CD4-positive, alpha-beta T cell treated with Interleukin-4 for 4 hours (primary cell): ENCODE measurements at regions not wholly inside any gene's neighbourhood (a gene's known extent, or its start where the extent isn't known, plus 50 kb on each side); places are given as distances from the start of the nearest gene placed in this dataset.

Experiments
- DNase-seq: peaks from one replicate; pipeline ENCODE4 v3.0.0-alpha.2; 2020

DNA sequence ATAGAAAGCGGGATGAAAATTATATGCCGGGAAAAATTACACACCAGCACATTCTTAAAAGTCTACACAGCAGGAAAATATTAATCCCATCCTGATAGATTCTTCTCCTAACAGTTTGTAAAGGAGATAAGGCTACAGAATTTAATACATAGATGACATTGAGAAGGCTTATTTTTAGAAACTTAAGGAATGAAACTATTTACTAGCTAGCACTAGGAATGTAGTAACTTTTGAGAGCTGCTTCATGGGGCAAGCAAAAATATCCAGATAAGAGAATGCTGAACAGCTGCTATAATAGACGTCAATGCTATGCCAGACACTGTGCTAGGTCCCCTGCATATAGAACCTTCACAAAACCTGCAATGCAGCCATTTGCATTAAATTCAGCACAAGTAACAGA is 912.7 kb upstream of the NR2F2 start:
- DNase-seq, result no peak

DNA sequence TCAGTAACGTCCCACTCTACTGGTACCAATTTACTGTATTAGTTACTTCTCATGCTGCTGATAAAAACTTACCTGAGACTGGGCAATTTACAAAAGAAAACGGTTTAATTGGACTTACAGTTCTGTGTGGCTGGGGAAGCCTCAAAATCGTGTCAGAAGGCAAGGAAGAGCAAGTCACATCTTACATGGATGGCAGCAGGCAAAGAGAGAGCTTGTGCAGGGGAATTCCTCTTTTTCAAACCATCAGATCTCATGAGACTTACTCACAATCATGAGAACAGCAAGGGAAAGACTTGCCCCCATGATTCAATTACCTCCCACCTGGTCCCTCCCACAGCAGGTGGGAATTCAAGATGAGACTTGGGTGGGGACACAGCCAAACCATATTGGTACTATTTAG is 908.2 kb upstream of the NR2F2 start:
- no peak for DNase-seq

- no peak for DNase-seq
These were observed 904.6 kb upstream of the NR2F2 start for GRCh38 chr15:95425859-95426258.

GRCh38 chr15:95429345-95429744 is 901.2 kb upstream of the NR2F2 start:
- DNase-seq, result no peak

DNA sequence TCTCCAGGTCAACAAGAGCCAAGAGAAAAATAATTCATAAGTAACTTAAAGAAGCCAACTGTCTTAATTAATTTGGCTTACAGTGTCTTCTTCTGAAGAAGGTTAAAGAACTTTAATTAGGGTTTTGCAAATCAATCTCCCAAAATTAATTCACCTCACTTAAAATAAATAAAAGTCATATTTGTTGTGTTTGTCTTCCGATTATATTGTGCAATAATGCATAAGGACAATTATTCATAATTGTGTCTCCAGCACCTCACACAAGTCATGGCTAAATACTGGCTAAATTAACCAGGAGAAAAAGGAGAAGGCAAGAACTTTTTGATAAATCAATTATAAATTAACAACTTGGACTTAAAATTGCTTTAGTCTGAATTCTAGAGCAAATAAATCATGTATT is 899.0 kb upstream of the NR2F2 start:
- no peak for DNase-seq

GRCh38 chr15:95432878-95433405 is 897.6 kb upstream of the NR2F2 start:
- DNase-seq, result no peak

GRCh38 chr15:95439922-95440376 is 890.6 kb upstream of the NR2F2 start:
- DNase-seq, result no peak

DNA sequence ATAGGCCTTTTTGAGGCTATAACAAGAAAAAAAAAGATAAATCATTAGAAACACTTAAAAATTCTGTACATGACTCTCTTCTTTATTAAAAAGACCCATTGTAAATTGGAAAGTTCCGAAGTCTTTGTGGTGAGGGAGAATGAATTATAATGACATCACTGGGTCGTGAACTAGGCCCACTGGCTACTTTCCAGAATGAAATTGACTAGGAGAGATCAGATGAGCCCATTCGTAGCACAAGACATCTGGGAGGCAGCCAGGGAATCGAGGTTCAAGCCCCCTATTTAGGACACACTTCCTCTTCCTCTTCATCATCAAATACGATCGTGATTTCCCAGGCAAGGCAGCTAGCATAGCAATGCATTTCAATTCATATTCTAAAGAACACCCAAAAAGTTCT is 889.8 kb upstream of the NR2F2 start:
- no peak for DNase-seq

DNA sequence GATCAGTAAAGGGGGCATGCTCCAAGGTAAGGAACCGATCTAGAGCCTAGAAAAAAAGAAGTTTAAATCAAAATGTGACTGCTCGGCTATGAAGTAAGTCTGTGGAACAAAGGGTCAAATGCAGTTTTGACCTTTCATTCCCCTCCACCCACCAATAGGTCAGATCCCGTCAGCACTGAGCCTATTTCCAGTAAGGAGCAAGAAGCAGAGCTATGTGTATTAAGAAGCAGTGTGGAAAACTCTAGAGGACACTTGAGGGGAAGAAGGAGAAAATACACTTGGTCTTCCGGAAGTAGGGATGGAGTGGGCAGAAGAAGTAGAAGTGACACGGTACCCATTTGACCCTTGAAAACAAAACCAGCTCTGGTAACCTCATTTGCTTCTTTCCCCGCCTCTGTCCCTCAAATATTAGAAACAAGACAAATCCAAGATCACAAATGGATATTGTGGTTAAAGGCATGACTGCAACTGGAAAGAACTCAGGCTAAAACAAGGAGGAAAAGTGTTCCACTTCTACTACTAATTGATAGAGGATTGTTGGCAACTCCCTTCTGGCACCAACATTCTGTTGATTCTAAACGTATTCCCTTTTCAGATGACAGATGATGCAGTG is 888.3 kb upstream of the NR2F2 start:
- DNase-seq, result no peak

- no peak for DNase-seq
These were observed 885.6 kb upstream of the NR2F2 start for GRCh38 chr15:95444860-95445259.

DNA sequence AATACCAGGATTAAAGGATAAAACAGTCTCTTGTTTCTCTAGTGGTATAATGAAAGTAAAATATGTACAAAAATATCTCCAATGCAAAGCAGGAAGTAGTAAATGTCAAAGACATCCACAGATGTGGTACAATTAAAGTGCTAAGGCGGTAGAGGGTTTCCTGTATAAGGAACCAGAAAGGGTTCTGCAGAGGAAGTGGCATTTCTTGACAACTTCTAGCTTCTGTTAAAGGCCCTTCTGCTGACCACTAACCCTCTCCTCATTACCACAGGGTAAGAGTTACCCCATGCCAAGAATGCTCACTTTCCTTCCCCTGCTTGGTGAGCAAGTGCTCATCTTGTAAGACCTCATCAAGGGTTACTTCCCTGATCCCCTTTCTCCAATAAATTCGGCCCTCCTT is 883.6 kb upstream of the NR2F2 start:
- DNase-seq, result peak; percentile 42

DNA sequence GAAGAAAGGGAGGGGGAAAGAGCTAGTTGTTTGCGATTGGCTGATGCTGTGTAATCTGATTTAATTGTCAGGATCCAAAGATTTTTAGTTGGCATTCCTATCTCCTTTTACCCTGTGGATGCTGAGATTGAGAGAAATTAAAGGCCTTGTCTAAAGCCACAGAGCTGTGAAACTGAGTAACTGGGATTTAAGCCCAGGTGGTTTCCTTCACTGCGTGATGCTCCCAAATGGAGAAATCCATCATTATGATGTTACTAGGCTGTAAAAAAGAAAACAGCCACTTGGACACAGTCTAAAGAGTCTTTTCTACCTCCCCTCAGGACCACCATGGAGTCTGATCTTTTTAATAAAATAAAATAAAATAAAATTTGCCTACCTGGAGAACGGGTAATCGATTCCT is 883.0 kb upstream of the NR2F2 start:
- no peak for DNase-seq

GRCh38 chr15:95448531-95449229 is 881.8 kb upstream of the NR2F2 start:
- no peak for DNase-seq

DNA sequence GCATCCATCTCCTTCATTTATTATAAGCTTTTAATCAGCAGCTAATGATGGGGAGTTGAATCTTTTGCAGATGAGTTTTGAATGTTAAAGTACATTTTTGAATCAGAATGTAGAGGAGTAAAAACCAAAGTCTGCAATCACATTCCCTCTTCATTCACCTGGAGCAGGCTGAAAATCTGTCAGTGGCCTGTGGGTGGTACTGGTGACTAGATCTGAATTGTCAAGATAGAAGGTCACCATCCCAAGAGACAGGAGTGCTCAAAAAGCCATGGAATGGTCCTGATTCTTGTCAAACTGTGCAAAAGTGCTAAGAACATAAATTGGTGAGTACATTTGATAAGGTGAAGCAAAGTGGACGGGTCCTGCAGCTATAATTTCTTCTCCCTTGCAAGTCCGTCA is 881.3 kb upstream of the NR2F2 start:
- no peak for DNase-seq

DNA sequence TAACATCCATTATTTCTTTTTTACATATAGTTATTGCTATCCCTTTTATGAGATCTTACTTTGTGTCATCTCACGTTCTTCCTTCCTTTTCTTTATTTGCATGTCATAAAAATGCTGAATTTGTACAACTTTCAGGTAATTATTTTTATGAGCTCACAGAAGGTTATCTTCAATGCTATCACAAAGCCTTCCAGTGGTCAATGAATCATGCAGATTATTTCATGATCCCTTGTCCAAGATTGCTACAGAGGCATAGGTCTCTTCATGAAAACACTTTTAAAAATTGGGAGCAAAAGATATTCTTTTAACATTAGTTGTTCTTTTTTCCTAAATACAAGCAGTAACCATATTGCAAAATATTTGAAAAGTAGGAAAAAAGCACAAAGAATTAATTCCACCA is 880.1 kb upstream of the NR2F2 start:
- DNase-seq, result no peak

DNA sequence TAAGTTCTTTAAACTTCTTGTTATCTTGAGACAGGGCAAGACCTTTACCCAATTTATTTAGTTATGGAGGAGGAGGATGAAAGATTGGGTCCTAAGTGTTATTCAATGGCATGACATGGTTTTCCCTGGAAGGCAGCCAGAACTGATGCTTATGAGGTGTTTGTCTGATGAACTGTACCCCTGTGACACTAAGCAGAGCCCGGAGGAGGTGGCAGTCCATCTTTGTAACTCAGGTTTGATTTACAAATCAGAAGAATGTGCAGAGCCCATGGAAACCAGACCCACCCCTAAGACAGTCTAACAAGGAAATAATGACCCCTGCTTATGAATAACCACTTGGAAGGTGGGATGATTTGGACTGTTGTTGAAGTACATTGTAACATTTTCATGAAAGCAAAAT is 878.6 kb upstream of the NR2F2 start:
- no peak for DNase-seq

DNA sequence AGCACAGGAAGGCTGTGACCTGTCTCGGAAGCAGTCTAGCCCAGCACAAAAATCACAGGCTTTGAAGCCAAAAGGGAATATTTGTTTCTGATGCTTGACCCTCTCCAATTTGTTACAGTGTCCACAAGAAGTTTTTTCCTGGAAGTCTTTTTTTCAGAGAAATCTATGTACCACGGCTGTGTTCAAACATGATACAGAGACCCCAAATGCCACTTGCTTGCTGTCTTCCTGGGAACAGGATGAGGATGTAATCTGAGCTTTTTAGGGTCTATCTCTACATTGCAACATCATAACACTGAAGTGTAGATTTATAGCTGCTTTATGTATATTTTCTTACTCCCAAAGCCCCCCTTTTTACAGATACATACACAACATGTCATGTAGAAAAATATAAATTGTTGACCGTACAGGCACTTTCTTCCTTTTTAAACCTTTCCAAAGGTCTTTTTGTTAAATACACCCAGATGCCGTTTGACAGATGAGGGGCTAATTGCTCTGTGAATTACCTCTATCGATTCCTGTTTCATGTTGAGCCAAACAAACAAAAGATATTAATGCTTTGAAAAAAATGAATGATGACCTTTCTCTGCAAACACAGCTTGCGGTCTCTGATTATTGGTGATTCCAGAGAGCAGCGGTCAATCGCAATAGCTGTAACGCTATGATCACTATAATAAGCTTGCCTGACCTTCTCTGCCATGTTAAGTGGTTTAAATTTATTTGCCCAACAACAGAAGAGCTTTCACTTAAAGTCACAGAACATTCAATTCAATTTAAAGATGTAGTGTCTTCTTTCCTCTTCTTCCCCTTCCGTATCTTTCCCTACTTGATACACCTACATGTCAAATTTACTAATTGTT is 875.9 kb upstream of the NR2F2 start:
- DNase-seq, result no peak

- DNase-seq, result no peak
These were observed 873.0 kb upstream of the NR2F2 start for GRCh38 chr15:95457520-95457919.

DNA sequence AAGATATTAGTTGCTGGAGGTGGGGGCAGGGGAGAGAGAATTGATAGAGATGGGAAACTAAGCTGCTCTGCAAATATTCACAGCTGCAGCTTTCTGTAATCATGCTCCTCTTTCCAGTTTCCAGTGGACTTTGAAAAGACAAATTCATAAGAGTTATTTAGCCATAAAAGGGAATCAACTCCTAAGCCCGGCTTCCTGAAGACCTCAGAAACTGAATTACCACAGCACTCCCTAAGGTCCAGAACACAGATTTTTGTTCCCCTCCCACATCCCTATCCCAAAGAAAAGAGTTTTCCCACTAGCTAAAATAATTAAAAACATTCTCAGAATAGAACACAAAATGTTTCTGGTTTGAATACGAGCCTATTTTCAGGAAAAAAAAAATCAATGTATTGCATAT is 871.8 kb upstream of the NR2F2 start:
- no peak for DNase-seq

GRCh38 chr15:95459273-95459672 is 871.2 kb upstream of the NR2F2 start:
- DNase-seq, result no peak

- no peak for DNase-seq
These were observed 866.0 kb upstream of the NR2F2 start for GRCh38 chr15:95464509-95464908.

DNA sequence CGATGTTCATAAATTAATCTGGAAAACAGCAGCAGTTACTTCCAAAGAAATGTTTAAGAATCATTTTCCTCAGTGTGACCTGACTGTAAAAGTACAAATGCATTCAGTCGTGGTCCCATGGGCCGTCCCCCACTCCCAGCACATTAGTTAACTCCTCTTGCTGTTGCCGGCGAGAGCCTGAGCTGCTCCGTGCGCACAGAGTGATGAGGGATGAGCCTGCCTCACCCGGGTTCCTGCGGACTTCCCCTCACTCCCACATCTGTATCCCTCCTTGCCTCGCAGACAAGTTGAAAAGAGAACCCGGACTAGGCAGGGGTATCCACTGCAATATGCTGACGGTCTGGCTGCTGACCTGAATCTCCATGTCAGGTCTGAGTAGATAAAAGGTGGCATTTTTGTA is 861.7 kb upstream of the NR2F2 start:
- DNase-seq, result no peak

DNA sequence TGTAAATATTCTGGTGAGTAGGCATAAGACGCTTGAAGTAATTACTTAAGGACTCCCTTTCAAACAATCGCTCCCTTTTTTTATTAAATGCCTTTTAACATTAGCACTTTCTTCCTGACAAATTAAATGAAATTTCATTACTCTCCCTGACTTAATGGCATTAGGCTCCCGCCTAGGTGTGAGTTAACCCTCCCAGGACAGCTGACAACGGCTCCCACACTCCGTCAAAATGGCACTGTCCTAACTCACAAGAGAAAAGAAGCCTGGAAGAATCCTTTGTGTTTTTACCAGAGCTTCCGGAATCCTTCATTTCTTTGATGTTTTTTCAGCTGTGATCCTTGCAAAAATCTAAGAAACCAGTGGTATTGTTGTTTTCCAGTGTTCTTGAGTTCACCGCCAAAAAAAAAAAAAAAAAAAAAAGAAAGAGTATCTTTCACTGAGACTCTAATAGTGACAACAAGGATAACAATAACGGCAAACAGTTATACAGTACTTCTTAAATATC is 861.0 kb upstream of the NR2F2 start:
- DNase-seq, result no peak

GRCh38 chr15:95470529-95470928 is 860.0 kb upstream of the NR2F2 start:
- no peak for DNase-seq
